ENCODE measurements at regions not wholly inside any gene's neighbourhood (a gene's known extent, or its start where the extent isn't known, plus 50 kb on each side); places are given as distances from the start of the nearest gene placed in this dataset.

GRCh38 chr2:151178207-151178606, 83.5 kb downstream of the RBM43 start:
- TF ChIP-seq, protein P1, sequence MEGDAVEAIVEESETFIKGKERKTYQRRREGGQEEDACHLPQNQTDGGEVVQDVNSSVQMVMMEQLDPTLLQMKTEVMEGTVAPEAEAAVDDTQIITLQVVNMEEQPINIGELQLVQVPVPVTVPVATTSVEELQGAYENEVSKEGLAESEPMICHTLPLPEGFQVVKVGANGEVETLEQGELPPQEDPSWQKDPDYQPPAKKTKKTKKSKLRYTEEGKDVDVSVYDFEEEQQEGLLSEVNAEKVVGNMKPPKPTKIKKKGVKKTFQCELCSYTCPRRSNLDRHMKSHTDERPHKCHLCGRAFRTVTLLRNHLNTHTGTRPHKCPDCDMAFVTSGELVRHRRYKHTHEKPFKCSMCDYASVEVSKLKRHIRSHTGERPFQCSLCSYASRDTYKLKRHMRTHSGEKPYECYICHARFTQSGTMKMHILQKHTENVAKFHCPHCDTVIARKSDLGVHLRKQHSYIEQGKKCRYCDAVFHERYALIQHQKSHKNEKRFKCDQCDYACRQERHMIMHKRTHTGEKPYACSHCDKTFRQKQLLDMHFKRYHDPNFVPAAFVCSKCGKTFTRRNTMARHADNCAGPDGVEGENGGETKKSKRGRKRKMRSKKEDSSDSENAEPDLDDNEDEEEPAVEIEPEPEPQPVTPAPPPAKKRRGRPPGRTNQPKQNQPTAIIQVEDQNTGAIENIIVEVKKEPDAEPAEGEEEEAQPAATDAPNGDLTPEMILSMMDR (IDR thresholded peaks at IDR 0.05) = no peak
- Histone ChIP-seq H3K4me1 (ENCODE audit: low read depth) (no peaks in the 10 kb centered on the region), H3K4me3 (no peak overlapping the region), H3K9me3 (no peaks in the 10 kb centered on the region), H3K36me3 (ENCODE audit: low read depth) (no peaks in the 10 kb centered on the region)
- intact Hi-C loops (cut with DNase I, micrococcal nuclease) = no loop called here
- no peak for DNase-seq
- no peak for ATAC-seq

- intact Hi-C loops (cut with DNase I, micrococcal nuclease) = no loop called here
- TF ChIP-seq, protein P1 (IDR thresholded peaks at IDR 0.05) = no peak
- H3K4me3 ChIP-seq = no peak overlapping the region
- no peaks in the 10 kb centered on the region for H3K4me1 ChIP-seq (ENCODE audit: low read depth)
- ATAC-seq (no peak), DNase-seq (no peak)
- no peaks in the 10 kb centered on the region for H3K36me3 ChIP-seq (ENCODE audit: low read depth)
- no peaks in the 10 kb centered on the region for H3K9me3 ChIP-seq
Observed at GRCh38 chr2:151177756-151178155, 83.9 kb downstream of the RBM43 start.

- no peaks in the 10 kb centered on the region for H3K9me3 ChIP-seq
- no peak for ATAC-seq
- TF ChIP-seq, protein P1 (IDR thresholded peaks at IDR 0.05) = no peak
- H3K4me1 ChIP-seq (ENCODE audit: low read depth) = no peaks in the 10 kb centered on the region
- H3K36me3 ChIP-seq (ENCODE audit: low read depth) = no peaks in the 10 kb centered on the region
- intact Hi-C loops (cut with DNase I, micrococcal nuclease) = no loop called here
- no peak overlapping the region for H3K4me3 ChIP-seq
- no peak for DNase-seq
Observed at GRCh38 chr2:151176661-151177060, 85.0 kb downstream of the RBM43 start.

DNA sequence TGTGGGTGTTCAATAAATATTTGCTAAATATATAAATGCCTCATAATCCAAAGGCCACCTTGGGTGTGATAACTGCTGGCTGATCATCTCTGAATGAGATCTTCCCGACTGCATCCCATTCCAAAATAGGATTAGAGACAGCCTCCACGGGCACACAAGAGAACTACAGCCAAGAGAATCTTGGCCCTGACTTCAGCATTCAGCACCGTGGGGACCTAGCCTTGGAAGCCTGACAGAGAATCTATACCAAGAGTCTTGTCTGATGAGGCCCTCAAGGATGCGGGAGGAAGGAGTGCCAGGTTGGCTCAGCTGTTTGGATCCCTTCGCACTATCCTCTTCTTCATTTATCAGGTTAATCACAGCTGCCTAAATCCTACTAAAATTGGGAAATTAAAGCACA, 85.8 kb downstream of the RBM43 start:
- intact Hi-C loops (cut with DNase I, micrococcal nuclease) = no loop called here
- no peaks in the 10 kb centered on the region for H3K36me3 ChIP-seq (ENCODE audit: low read depth)
- no peak for ATAC-seq
- TF ChIP-seq, protein P1 (IDR thresholded peaks at IDR 0.05) = no peak
- H3K4me3 ChIP-seq = no peak overlapping the region
- no peaks in the 10 kb centered on the region for H3K9me3 ChIP-seq
- H3K4me1 ChIP-seq (ENCODE audit: low read depth) = no peaks in the 10 kb centered on the region
- DNase-seq = no peak

GRCh38 chr2:151174127-151174526, 87.5 kb downstream of the RBM43 start:
- DNase-seq (no peak), ATAC-seq (no peak)
- H3K36me3 ChIP-seq (ENCODE audit: low read depth) = no peaks in the 10 kb centered on the region
- TF ChIP-seq, protein P1 (IDR thresholded peaks at IDR 0.05) = no peak
- no peaks in the 10 kb centered on the region for H3K9me3 ChIP-seq
- H3K4me1 ChIP-seq (ENCODE audit: low read depth) = no peaks in the 10 kb centered on the region
- no peak overlapping the region for H3K4me3 ChIP-seq
- intact Hi-C loops (cut with DNase I, micrococcal nuclease) = no loop called here

DNA sequence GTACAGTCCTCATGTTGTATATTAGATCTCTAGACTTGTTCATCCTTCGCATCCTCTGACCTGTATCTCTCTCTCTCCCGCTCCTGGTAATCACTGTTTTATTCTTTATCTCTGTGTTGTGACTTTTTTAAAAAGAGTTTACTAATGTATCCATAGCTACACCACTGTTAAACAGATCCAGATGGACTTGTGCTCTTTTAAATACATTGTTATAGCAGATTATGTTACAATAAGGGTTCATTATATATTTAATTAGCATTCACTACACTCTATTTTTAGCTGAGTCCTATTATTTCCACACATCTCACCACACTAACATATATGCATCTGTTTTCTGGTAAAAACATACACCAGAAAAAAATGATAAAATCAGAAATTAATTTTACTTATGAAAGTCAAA, 90.5 kb downstream of the RBM43 start:
- ATAC-seq (no peak), DNase-seq (no peak)
- no peaks in the 10 kb centered on the region for H3K4me1 ChIP-seq (ENCODE audit: low read depth)
- intact Hi-C loops (cut with DNase I, micrococcal nuclease) = no loop called here
- H3K36me3 ChIP-seq (ENCODE audit: low read depth) = no peaks in the 10 kb centered on the region
- TF ChIP-seq, protein P1 (IDR thresholded peaks at IDR 0.05) = no peak
- no peaks in the 10 kb centered on the region for H3K9me3 ChIP-seq
- no peak overlapping the region for H3K4me3 ChIP-seq

Data from mucosa of descending colon (tissue), 3 donors.